H1 (cell line): ENCODE measurements at regions not wholly inside any gene's neighbourhood (a gene's known extent, or its start where the extent isn't known, plus 50 kb on each side); places are given as distances from the start of the nearest gene placed in this dataset.

Experiments used
- CTCF ChIA-PET: fragments of 300-600 bp; sonication (Branson Sonifier 250); formaldehyde crosslinking; loops from one replicate; lab custom pipeline; 2021; ENCODE audit not compliant: partially characterized antibody; lab: Charles Lee
- POLR2A ChIA-PET: fragments of 300-600 bp; sonication (Branson Sonifier 250); formaldehyde crosslinking; loops from one replicate; lab custom pipeline; 2021; ENCODE audit warnings: inconsistent platforms; ENCODE audit not compliant: partially characterized antibody; lab: Charles Lee
- DNase-seq, 2 experiments: peaks; one replicate each; pipeline versions ENCODE4 v3.0.0 to v3.0.0-alpha.2; 2010 to 2022; ENCODE audit warnings: low spot score in 2 of 2, low read depth in 1 of 2, mixed read lengths in 1 of 2
- FAIRE-seq: peaks from 2 replicates; lab custom pipeline; 2011; peaks lifted over from hg19 to GRCh38; lab: Jason Lieb, UNC
- H2AFZ ChIP-seq: 2 replicates; pipeline ENCODE4 v1.8.1; 2012; ENCODE audit warnings: low read length, inconsistent platforms
- H2AK5ac ChIP-seq: 2 replicates; pipeline ENCODE4 v1.6.1; 2013; ENCODE audit warnings: low read depth, low read length
- H2BK120ac ChIP-seq: replicated peaks from 2 replicates; pipeline ENCODE3; 2013; ENCODE audit warnings: low read depth, low read length, inconsistent platforms
- H2BK12ac ChIP-seq: 2 replicates; pipeline ENCODE4 v1.6.1; 2013; ENCODE audit warnings: low read depth, low read length
- H2BK15ac ChIP-seq: 2 replicates; pipeline ENCODE4 v1.6.1; 2013; ENCODE audit warnings: low read length
- H2BK20ac ChIP-seq: 2 replicates; pipeline ENCODE4 v1.6.1; 2013; ENCODE audit warnings: low read length
- H2BK5ac ChIP-seq: 2 replicates; pipeline ENCODE4 v1.6.1; 2013; ENCODE audit warnings: low read depth, low read length
- H3K14ac ChIP-seq: 2 replicates; pipeline ENCODE4 v1.6.1; 2013; ENCODE audit warnings: inconsistent platforms; ENCODE audit not compliant: insufficient read length
- H3K18ac ChIP-seq: 2 replicates; pipeline ENCODE4 v1.6.1; 2013; ENCODE audit warnings: low read length; ENCODE audit errors: extremely low read depth
- H3K23ac ChIP-seq: 2 replicates; pipeline ENCODE4 v1.6.1; 2013; ENCODE audit warnings: inconsistent platforms; ENCODE audit not compliant: insufficient read length
- H3K23me2 ChIP-seq: 2 replicates; pipeline ENCODE4 v1.6.1; 2013; ENCODE audit warnings: low read depth, low read length
- H3K27ac ChIP-seq: 2 replicates; pipeline ENCODE4 v1.6.1; 2011; ENCODE audit warnings: low read depth, low read length, inconsistent platforms
- H3K27me3 ChIP-seq, 4 experiments: replicated peaks in 1 of 4; 1 replicate in 1 of 4; 2 replicates in 3 of 4; pipeline versions ENCODE4 v1.6.1 to v1.8.1; 2011 to 2013; ENCODE audit warnings: low read length in 3 of 4, mild to moderate bottlenecking in 3 of 4, inconsistent platforms in 2 of 4, mixed read lengths in 2 of 4, moderate library complexity in 1 of 4; ENCODE audit not compliant: control insufficient read depth in 3 of 4, insufficient read depth in 3 of 4; ENCODE audit errors: extremely low read depth in 1 of 4
- H3K36me3 ChIP-seq, 4 experiments: 2 replicates each; pipeline versions ENCODE4 v1.6.1 to v1.8.1; 2011 to 2013; ENCODE audit warnings: mild to moderate bottlenecking in 4 of 4, low read length in 3 of 4, moderate library complexity in 2 of 4, control low read depth in 1 of 4, inconsistent platforms in 1 of 4; ENCODE audit not compliant: insufficient read depth in 4 of 4, control insufficient read depth in 2 of 4
- H3K4ac ChIP-seq: replicated peaks from 2 replicates; pipeline ENCODE3; 2013; ENCODE audit warnings: low read length, low read depth, mixed read lengths, inconsistent platforms; ENCODE audit not compliant: insufficient read length
- H3K4me1 ChIP-seq, 4 experiments: replicated peaks in 1 of 4; 1 replicate in 1 of 4; 2 replicates in 3 of 4; pipeline versions ENCODE4 v1.6.1 to v1.8.1; 2011 to 2013; ENCODE audit warnings: low read length in 3 of 4, inconsistent platforms in 2 of 4, mixed read lengths in 1 of 4; ENCODE audit not compliant: insufficient read depth in 4 of 4, control insufficient read depth in 3 of 4
- H3K4me2 ChIP-seq, 2 experiments: 2 replicates each; pipeline versions ENCODE4 v1.6.1 to v1.8.1; 2011 to 2013; ENCODE audit warnings: low read depth in 2 of 2, low read length in 2 of 2, control low read depth in 1 of 2, inconsistent platforms in 1 of 2, mild to moderate bottlenecking in 1 of 2; ENCODE audit not compliant: insufficient read depth in 1 of 2
- H3K4me3 ChIP-seq, 4 experiments: fragments of 200-600, 300-600 bp in 1 of 4; sonication (generic), shearing (Covaris generic), sonication (Bioruptor Twin) in 1 of 4; 2 replicates each; pipeline versions ENCODE4 v1.5.1 to v1.8.1; 2011 to 2016; ENCODE audit warnings: low read length in 4 of 4, low read depth in 3 of 4, control low read depth in 2 of 4, inconsistent platforms in 2 of 4, mild to moderate bottlenecking in 2 of 4, mixed read lengths in 1 of 4, moderate library complexity in 1 of 4; ENCODE audit not compliant: insufficient read depth in 2 of 4; ENCODE audit errors: extremely low read depth in 1 of 4
- H3K56ac ChIP-seq: replicated peaks from 2 replicates; pipeline ENCODE3; 2013; ENCODE audit warnings: low read depth, mild to moderate bottlenecking, mixed read lengths, low read length, inconsistent platforms; ENCODE audit not compliant: insufficient read length
- H3K79me1 ChIP-seq: 2 replicates; pipeline ENCODE4 v1.6.1; 2013; ENCODE audit warnings: low read depth, low read length, control low read depth
- H3K79me2 ChIP-seq, 2 experiments: 2 replicates each; pipeline versions ENCODE4 v1.6.1 to v1.8.1; 2012 to 2013; ENCODE audit warnings: low read length in 2 of 2, mild to moderate bottlenecking in 2 of 2, inconsistent platforms in 1 of 2; ENCODE audit not compliant: insufficient read depth in 2 of 2, control insufficient read depth in 1 of 2
- H3K9ac ChIP-seq, 4 experiments: replicated peaks in 1 of 4; 1 replicate in 1 of 4; 2 replicates in 3 of 4; pipeline versions ENCODE4 v1.6.1 to v1.8.1; 2011 to 2013; ENCODE audit warnings: low read depth in 3 of 4, low read length in 3 of 4, control low read depth in 2 of 4, mild to moderate bottlenecking in 2 of 4, moderate library complexity in 2 of 4, inconsistent platforms in 1 of 4; ENCODE audit errors: extremely low read depth in 1 of 4
- H3K9me3 ChIP-seq, 2 experiments: 2 replicates each; pipeline versions ENCODE4 v1.6.1 to v1.8.1; 2012 to 2013; ENCODE audit warnings: mild to moderate bottlenecking in 2 of 2, moderate library complexity in 2 of 2, control low read depth in 1 of 2, inconsistent platforms in 1 of 2, low read depth in 1 of 2, low read length in 1 of 2, mixed read lengths in 1 of 2; ENCODE audit not compliant: insufficient read depth in 2 of 2
- H4K20me1 ChIP-seq, 2 experiments: replicated peaks in 1 of 2; 2 replicates each; pipeline versions ENCODE3 to v1.8.1; 2011 to 2013; ENCODE audit warnings: inconsistent platforms in 2 of 2, low read length in 2 of 2, mild to moderate bottlenecking in 1 of 2; ENCODE audit not compliant: insufficient read depth in 2 of 2, control insufficient read depth in 1 of 2
- H4K5ac ChIP-seq: 2 replicates; pipeline ENCODE4 v1.6.1; 2013; ENCODE audit warnings: low read length, low read depth, mixed read lengths, inconsistent platforms; ENCODE audit not compliant: insufficient read length
- H4K8ac ChIP-seq: 2 replicates; pipeline ENCODE4 v1.8.0; 2013; ENCODE audit warnings: mild to moderate bottlenecking, moderate library complexity, low read length, inconsistent platforms; ENCODE audit not compliant: insufficient read depth; ENCODE audit errors: extremely low read depth
- H4K91ac ChIP-seq: replicated peaks from 2 replicates; pipeline ENCODE3; 2013; ENCODE audit warnings: low read length, mixed read lengths, inconsistent platforms; ENCODE audit not compliant: insufficient read length
- BRCA1 ChIP-seq: IDR thresholded peaks from 2 replicates; pipeline ENCODE4 v1.6.1; 2012; ENCODE audit warnings: low read depth, low read length, improper control_type of control experiment
- CBX5 ChIP-seq: fragments of 300-800, 300-1000 bp; sonication (generic); IDR thresholded peaks from 2 replicates; pipeline ENCODE4 v1.7.1; 2016; ENCODE audit warnings: antibody characterized with exemption, low read length, low read depth
- CBX8 ChIP-seq: fragments of 300-800, 300-1000 bp; sonication (generic); IDR thresholded peaks from 2 replicates; pipeline ENCODE4 v1.7.1; 2016; ENCODE audit warnings: low read depth, low read length, borderline replicate concordance
- EP300 ChIP-seq, 2 experiments: IDR thresholded peaks; 1 replicate in 1 of 2; 2 replicates in 1 of 2; pipeline ENCODE4 v1.6.1; 2011 to 2012; ENCODE audit warnings: low read depth in 2 of 2, low read length in 2 of 2, mild to moderate bottlenecking in 2 of 2, borderline replicate concordance in 1 of 2, inconsistent platforms in 1 of 2, moderate library complexity in 1 of 2
- EZH2 ChIP-seq: fragments of 200-600 bp; sonication (generic); IDR thresholded peaks from 2 replicates; pipeline ENCODE4 v1.7.1; 2012; ENCODE audit warnings: low read depth, mild to moderate bottlenecking, moderate library complexity, low read length, inconsistent platforms; ENCODE audit not compliant: severe bottlenecking
- KDM1A ChIP-seq: fragments of 200-600, 300-600 bp; sonication (generic); IDR thresholded peaks from 2 replicates; pipeline ENCODE4 v1.7.1; 2016; ENCODE audit warnings: mild to moderate bottlenecking, low read length, borderline replicate concordance
- KDM5A ChIP-seq: fragments of 200-600 bp; IDR thresholded peaks from 2 replicates; pipeline ENCODE4 v1.7.1; 2012; ENCODE audit warnings: mild to moderate bottlenecking, low read length, inconsistent platforms, mixed read lengths
- PHF8 ChIP-seq: fragments of 200-600 bp; sonication (generic); conservative IDR thresholded peaks from 2 replicates; pipeline ENCODE4 v1.7.1; 2012; ENCODE audit warnings: low read depth, mild to moderate bottlenecking, inconsistent platforms, low read length, moderate library complexity
- SIX5 ChIP-seq: IDR thresholded peaks from 2 replicates; pipeline ENCODE4 v1.6.1; 2011; ENCODE audit warnings: mild to moderate bottlenecking, low read depth, low read length
- TAF7 ChIP-seq: optimal IDR thresholded peaks from 2 replicates; pipeline ENCODE3; 2011; ENCODE audit warnings: low read depth, mild to moderate bottlenecking, inconsistent platforms, low read length, moderate library complexity, borderline replicate concordance
- WGBS, 2 experiments: shearing (Covaris generic) in 1 of 2; methylation state at CpG; one replicate each; pipeline versions ENCODE4 v1.1.6 to v1.1.7; 2013 to 2015; ENCODE audit warnings: low lambda C conversion rate in 2 of 2, mixed read lengths in 2 of 2, inconsistent platforms in 1 of 2, low coverage in 1 of 2, missing lambda C conversion rate in 1 of 2; ENCODE audit not compliant: insufficient replicate concordance in 2 of 2, insufficient coverage in 1 of 2, insufficient read length in 1 of 2; ENCODE audit errors: extremely low coverage in 1 of 2, missing lambda C conversion rate in 1 of 2; 5-methylcytosine and 5-hydroxymethylcytosine counted together
- TF ChIP-seq, protein P1 (sequence below): IDR thresholded peaks from 2 replicates; pipeline ENCODE4 v1.6.1; 2011; ENCODE audit warnings: low read length, improper control_type of control experiment

DNA sequence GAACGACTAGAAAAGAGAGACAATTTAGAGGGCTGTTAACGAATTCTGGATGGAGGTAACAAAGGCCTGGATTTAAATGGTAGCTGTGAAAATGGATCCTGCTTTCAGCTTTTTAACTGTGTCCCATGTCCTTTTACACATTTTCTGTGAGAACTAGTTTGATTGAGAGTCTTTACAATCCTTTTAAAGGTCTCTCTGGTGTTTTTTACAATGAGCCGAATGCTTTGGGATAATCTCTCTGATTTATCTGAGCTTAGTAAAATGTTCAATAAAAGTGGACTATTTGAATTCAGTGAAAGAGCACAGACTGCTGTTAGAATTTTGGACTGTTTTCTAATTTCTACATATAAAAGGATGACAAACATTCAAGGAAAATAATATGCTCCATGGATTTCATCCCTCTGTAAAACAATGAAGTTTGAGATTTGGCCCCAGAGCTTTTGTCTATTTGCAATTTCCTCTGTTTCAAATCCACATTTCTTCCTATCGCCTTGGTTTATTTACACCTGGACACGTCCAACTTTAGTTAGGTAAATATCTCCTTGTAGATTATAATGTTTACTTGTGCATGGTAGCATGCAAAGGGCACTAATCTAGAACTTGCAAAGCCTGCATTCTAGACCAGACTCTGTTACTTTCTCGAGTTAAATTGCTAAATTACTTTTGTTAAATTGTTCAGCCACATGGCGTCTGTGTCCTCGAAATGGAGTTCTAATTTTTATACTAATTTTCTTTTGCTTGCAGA, 871.0 kb upstream of the CITED2 start:
- Histone ChIP-seq H4K8ac (no peak overlapping the region), H3K4me1 (no peaks in the 10 kb centered on the region), H4K91ac (no peak overlapping the region), H2AK5ac (no peak overlapping the region), H3K23ac (no peak overlapping the region), H3K23me2 (no peaks in the 10 kb centered on the region), H3K56ac (no peak overlapping the region), H3K27ac (no peak overlapping the region), H2BK12ac (no peak overlapping the region), H3K4me2 (no peak overlapping the region), H3K79me1 (no peaks in the 10 kb centered on the region), H2AFZ (0 out of 2 replicates have a peak overlapping the region, but pooled peaks have one; percentile 50), H3K27me3 (no peaks in the 10 kb centered on the region), H3K4ac (no peak overlapping the region), H2BK120ac (no peak overlapping the region), H4K5ac (no peak overlapping the region), H2BK15ac (no peak overlapping the region), H4K20me1 (no peaks in the 10 kb centered on the region), H3K9me3 (peaks cover 0 to 3% of the 10 kb centered on the region in 2 experiments; a peak in 1 of 4 replicates), H3K79me2 (no peaks in the 10 kb centered on the region), H3K9ac (no peak overlapping the region), H3K36me3 (no peaks in the 10 kb centered on the region)
- CTCF ChIA-PET, result no interaction called here
- FAIRE-seq (no peak), DNase-seq (no peak)
- WGBS, 2 experiments, result 93% methylated on average over 8 of the region's 8 CpGs; no CpG with 5 or more reads in 1 of the 2 experiments
- TF ChIP-seq EZH2 (no peak), KDM1A (no peak), EP300 (IDR thresholded peaks at IDR 0.05; ENCODE audit: borderline replicate concordance in 1 of 2, low read depth in 2 of 2, low read length in 2 of 2) (no peak), BRCA1 (no peak), SIX5 (no peak), CBX8 (no peak), KDM5A (no peak), PHF8 (no peak), CBX5 (no peak), TAF7 (no peak)
- TF ChIP-seq, protein P1, sequence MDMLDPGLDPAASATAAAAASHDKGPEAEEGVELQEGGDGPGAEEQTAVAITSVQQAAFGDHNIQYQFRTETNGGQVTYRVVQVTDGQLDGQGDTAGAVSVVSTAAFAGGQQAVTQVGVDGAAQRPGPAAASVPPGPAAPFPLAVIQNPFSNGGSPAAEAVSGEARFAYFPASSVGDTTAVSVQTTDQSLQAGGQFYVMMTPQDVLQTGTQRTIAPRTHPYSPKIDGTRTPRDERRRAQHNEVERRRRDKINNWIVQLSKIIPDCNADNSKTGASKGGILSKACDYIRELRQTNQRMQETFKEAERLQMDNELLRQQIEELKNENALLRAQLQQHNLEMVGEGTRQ, result no peak
- TF ChIP-seq, all 59 proteins: peak for 0
- no peak overlapping the region for H2BK5ac ChIP-seq
- POLR2A ChIA-PET, result no interaction called here
- H3K4me3 ChIP-seq, result no peak overlapping the region
- H3K18ac ChIP-seq, result no peak overlapping the region
- no peak overlapping the region for H2BK20ac ChIP-seq
- no peak overlapping the region for H3K14ac ChIP-seq
